NCI-H2227 treated with DMSO at 0.1 percent for 48 hours (cell line): ENCODE measurements at regions not wholly inside any gene's neighbourhood (a gene's known extent, or its start where the extent isn't known, plus 50 kb on each side); places are given as distances from the start of the nearest gene placed in this dataset.
A peak's percentile ranks its signal among the peaks of the same experiment; 100 is the strongest.
"Not testable (repeated sequence)": the region's sequence is repeated elsewhere in the genome, so short reads cannot be mapped to it uniquely, and the experiment has no call there.

Source experiments
- DNase-seq: peaks from one replicate; lab custom pipeline; 2025; lab: John Stamatoyannopoulos, UW

DNA sequence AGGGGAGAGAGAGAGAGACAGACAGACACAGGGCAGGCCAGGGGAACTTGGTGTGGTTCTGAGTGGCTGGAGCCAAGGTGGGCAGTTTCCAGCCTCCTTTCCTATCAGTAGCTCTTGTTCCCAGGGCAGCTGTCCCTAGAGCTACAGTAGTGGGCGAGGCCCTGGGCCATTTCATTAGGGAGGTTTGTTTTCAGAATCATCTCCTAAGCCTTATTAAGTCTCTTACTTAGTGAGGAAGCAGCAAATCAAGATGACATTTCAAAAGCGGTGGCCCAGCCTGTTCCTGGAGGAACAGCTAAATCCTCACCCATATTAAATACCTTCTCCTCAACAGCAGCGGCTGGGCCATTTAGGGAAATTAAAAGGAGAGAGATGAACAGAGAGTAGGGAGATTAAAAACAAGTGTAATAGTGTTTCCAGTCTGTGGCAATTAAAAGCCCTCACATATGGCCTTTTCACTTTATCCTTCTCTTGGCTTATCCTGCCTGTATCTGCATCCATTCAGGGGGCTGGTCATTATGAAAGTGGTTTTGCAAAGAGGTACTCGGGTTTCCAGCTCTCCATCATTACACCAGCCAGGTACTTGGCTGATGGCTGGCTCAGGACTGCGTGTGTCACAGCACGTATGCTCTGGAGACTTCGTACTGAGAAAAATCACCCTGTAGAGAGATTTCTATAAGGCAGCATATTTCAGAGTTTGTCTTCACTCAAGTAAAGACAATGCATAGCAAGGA lies 91.9 kb upstream of the PRR23C start:
- DNase-seq: no peak

- no peak for DNase-seq
Observed at GRCh38 chr3:139140553-139140952, 95.9 kb upstream of the PRR23C start.

GRCh38 chr3:139145980-139146379 lies 101.3 kb upstream of the PRR23C start:
- DNase-seq: not testable (repeated sequence)

GRCh38 chr3:139151530-139151929 lies 106.8 kb upstream of the PRR23C start:
- no peak for DNase-seq

DNA sequence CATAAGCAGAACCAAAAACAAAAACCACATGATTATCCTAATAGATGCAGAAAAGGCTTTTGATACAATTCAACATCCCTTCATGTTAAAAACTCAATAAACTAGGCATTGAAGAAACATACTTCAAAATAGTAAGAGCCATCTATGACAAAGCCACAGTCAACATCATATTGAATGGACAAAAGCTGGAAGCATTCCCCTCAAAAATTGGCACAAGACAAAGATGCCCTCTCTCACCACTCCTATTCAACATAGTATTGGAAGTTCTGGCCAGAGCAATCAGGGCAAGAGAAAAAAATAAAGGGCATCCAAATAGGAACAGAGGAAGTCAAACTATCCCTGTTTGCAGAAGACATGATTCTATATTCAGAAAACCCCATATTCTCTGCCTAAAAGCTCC lies 108.7 kb upstream of the PRR23C start:
- not testable (repeated sequence) for DNase-seq

- DNase-seq: no peak
Observed at GRCh38 chr3:139157161-139157932, 112.7 kb upstream of the PRR23C start.

DNA sequence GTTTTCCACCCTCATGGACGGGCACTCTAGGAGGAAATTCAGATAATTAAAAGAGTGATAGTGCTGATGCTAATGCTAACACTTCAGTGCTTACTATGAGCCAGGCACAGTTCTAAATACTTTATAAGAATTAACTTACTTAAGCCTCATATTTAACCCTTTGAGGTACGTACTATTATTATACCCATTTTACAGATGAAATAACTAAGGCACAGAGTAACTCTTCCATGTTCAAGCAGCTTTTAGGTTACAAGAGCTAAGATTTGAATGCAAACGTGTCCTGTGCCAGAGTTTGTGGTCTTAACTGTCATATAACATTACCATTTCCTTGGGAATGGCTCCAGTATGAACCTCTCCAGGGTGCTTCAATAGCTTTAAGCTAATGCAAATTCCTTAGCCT lies 114.7 kb upstream of the PRR23C start:
- no peak for DNase-seq

DNA sequence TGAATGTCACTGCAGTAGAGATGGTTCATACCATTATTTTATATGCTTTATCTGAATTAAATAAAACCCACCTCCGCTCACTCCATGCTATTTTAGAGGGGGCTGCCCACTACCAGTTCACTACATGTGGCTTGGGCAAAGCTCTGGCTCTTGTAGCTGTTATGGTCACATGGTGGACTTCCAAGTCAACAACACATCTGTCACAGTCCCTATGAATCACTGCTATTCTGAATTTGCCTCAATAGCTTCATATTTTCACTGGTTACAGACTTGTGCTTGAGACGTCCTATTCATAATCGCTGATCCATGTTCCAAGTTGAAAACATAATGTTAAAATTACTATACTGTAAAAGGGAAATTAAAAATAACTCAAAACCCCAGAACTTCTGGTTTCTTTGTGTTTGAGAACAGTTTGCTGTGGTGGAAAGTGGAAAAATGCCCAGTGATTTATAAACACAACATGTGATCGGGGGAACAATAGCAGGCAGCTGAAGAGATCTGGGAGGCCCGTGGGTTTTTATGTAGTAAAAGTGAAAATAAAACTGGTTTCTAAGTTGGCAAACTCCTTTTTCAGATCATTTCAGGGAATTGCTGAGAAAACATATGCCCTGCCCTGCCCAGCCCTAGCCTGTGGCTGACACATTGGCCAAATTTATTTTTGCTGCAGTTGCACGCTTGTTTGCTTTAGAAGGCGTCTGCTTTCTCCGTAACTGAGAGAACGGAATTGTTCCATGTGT lies 128.8 kb upstream of the PRR23C start:
- peak; percentile 25 for DNase-seq

DNA sequence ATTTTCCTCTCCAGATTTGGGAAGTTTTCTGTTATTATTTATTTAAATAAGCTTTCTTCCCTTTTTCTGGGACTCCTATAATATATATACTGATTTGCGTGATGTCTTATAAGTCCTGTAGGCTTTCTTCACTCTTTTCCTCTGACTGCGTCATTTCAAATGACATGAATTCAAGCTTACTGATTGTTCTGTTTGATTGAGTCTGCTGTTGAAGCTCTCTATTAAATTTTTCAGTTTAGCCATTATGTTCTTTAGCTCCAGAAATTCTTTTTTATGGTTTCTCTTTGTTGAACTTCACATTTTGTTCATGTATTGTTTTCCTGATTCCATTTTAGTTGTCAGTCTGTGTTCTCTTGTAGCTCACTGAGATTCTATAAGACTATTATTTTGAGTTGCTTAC lies 135.8 kb upstream of the PRR23C start:
- DNase-seq: no peak

GRCh38 chr3:139182143-139182542 lies 137.5 kb upstream of the PRR23C start:
- no peak for DNase-seq

- DNase-seq: no peak
Observed at GRCh38 chr3:139182598-139182997, 137.9 kb upstream of the PRR23C start.

- DNase-seq: no peak
Observed at GRCh38 chr3:139185527-139185926, 140.8 kb upstream of the PRR23C start.

DNA sequence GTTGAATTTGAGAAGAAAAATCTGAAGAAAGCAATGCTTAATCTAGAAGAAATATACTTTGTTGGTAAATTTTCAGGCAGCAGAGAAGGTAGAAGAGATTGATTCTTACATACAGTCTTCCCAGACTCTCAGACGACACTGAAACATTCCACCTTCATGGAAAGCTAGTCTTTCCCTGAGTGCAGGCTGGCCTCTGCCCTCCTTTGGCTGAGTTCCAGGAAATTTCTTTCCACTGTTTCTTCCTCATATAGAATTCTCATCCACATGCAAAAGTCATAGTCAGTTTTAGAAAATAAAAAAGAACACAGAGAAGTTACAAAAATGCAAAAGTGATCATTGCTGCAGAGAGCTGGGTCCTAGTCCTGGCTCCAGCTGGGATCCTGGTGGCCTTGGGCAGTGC lies 142.5 kb upstream of the PRR23C start:
- no peak for DNase-seq

- DNase-seq: no peak
Observed at GRCh38 chr3:139187648-139188047, 143.0 kb upstream of the PRR23C start.

DNA sequence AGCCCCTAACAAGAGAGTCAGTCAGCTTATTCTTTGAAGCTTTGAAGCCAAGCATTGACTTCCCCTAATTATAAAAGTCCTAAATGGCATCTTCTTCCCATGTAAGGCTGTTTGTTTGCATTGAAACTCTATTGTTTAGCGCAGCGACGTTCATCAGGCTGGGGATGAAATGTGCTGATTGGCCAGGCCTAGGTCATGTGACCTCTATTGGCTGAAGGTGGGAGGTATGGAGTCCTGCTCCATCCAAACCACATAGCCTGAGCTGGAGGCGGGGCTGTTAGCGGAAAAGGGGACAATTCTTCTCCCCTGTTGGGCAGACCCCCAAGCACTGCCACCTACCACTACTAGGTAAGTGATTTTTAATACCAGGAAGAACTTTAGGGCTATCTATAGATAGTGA lies 145.3 kb upstream of the PRR23C start:
- no peak for DNase-seq

DNA sequence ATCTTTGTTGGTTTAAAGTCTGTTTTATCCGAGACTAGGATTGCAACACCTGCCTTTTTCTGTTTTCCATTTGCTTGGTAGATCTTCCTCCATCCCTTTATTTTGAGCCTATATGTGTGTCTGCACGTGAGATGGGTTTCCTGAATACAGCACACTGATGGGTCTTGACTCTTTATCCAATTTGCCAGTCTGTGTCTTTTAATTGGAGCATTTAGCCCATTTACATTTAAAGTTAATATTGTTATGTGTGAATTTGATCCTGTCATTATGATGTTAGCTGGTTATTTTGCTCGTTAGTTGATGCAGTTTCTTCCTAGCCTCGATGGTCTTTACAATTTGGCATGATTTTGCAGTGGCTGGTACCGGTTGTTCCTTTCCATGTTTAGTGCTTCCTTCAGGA lies 149.4 kb upstream of the MRPS22 start:
- not testable (repeated sequence) for DNase-seq

DNA sequence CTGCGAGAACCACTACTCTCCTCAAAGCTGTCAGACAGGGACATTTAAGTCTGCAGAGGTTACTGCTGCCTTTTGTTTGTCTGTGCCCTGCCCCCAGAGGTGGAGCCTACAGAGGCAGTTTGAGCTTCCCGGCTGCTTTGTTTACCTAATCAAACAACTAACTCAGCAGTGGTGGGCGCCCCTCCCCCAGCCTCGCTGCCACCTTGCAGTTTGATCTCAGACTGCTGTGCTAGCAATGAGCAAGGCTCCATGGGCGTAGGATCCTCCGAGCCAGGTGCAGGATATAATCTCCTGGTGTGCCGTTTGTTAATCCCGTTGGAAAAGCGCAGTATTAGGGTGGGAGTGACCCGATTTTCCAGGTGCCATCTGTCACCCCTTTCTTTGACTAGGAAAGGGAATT lies 147.7 kb upstream of the MRPS22 start:
- DNase-seq: not testable (repeated sequence)

- DNase-seq: no peak
Observed at GRCh38 chr3:139197251-139197650, 146.6 kb upstream of the MRPS22 start.

DNA sequence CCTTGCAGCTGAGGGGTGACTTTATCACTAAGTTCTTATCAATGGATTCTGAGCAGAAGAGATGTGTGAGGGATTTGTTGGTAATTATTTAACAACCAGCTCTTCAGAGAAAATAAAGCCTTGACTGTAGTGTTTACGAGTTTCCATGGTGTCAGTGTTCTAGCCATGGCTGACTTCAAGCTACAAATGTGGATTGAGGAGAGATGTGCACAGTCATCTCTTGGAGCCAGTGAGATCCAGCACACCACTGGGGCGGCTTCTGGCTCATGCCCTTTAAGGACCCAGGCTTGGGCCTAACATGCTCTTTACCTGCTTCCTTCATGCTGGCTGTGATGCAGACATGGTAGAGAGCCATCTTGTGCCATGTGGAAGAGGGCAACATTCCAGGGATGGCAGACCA lies 145.6 kb upstream of the MRPS22 start:
- no peak for DNase-seq

GRCh38 chr3:139198929-139199328 lies 144.9 kb upstream of the MRPS22 start:
- no peak for DNase-seq

DNA sequence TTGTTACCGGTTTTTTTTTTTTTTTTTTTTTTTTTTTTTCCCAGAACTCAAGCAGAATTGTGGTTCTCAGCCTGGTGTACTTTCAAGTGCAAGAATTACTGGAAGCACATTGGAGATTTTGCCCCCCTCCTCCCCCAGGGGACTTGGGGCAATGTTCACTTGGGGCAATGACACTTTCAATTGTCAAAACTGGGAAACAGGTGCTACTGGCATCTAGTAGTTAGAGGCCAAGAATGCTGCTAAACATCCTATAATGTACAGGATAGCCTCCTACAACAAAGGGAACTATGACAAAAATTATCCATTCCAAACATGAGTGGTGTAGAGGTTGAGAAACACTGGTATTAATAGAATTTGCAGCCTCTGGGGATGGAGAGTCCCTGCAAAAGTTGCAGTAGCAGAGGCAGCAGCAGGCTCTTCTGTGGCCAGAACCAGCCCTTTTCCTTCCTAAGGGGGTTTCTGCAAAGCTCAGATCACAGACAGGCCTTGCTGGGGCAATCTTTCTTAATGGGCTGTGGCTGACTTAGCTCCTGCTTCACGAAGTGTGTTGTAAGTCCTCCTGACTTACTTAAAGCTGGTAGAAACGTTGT lies 144.3 kb upstream of the MRPS22 start:
- no peak for DNase-seq

- DNase-seq: no peak
Observed at GRCh38 chr3:139201446-139202225, 142.2 kb upstream of the MRPS22 start.
